Endothelial cell of umbilical vein (primary cell): ENCODE measurements at regions not wholly inside any gene's neighbourhood (a gene's known extent, or its start where the extent isn't known, plus 50 kb on each side); places are given as distances from the start of the nearest gene placed in this dataset.

Experiments
- BruUV-seq: library from RNA; stranded (reverse); fragments of 400-500 nt; replicated peaks from 2 replicates; lab custom pipeline; 2021; lab: Mats Ljungman, UMichigan
- CTCF ChIA-PET: fragments of 300-600, 350-600 bp; sonication (Branson Sonifier 250); formaldehyde crosslinking; loops from one replicate; lab custom pipeline; 2021; ENCODE audit warnings: antibody characterized with exemption, inconsistent platforms; lab: Charles Lee
- POLR2A ChIA-PET: fragments of 300-600, 350-600 bp; sonication (Branson Sonifier 250); formaldehyde crosslinking; loops from one replicate; lab custom pipeline; 2021; ENCODE audit warnings: antibody characterized with exemption, inconsistent platforms; lab: Charles Lee
- DNase-seq: peaks from one replicate; pipeline ENCODE4 v3.0.0-alpha.2; 2011; ENCODE audit warnings: low read depth, low spot score
- FAIRE-seq: peaks from 2 replicates; lab custom pipeline; 2011; peaks lifted over from hg19 to GRCh38; lab: Jason Lieb, UNC
- H2AFZ ChIP-seq: 2 replicates; pipeline ENCODE4 v1.6.0; 2012; ENCODE audit warnings: low read depth, low read length, control low read depth, inconsistent platforms
- H3K27ac ChIP-seq: 2 replicates; pipeline ENCODE4 v1.5.1; 2011; ENCODE audit warnings: low read depth, mild to moderate bottlenecking, control low read depth, low read length, moderate library complexity; ENCODE audit not compliant: insufficient read depth
- H3K27me3 ChIP-seq, 2 experiments: 2 replicates each; pipeline versions ENCODE4 v1.6.0 to v1.6.1; 2011; ENCODE audit warnings: low read length in 2 of 2, mixed read lengths in 1 of 2; ENCODE audit not compliant: control insufficient read depth in 2 of 2, insufficient read depth in 2 of 2
- H3K36me3 ChIP-seq, 2 experiments: 2 replicates in 1 of 2; 3 replicates in 1 of 2; pipeline ENCODE4 v1.5.1; 2011; ENCODE audit warnings: low read length in 2 of 2, mild to moderate bottlenecking in 1 of 2, moderate library complexity in 1 of 2; ENCODE audit not compliant: control insufficient read depth in 2 of 2, insufficient read depth in 2 of 2; ENCODE audit errors: extremely low read depth in 1 of 2
- H3K4me1 ChIP-seq: 3 replicates; pipeline ENCODE4 v1.5.1; 2011; ENCODE audit warnings: mild to moderate bottlenecking, low read length; ENCODE audit not compliant: control insufficient read depth, insufficient read depth; ENCODE audit errors: extremely low read depth
- H3K4me2 ChIP-seq: 2 replicates; pipeline ENCODE4 v1.6.1; 2011; ENCODE audit warnings: low read length, control low read depth, mixed read lengths; ENCODE audit not compliant: insufficient read depth
- H3K4me3 ChIP-seq, 3 experiments: fragments of 200-600 bp in 1 of 3; sonication (generic), shearing (Covaris generic) in 1 of 3; replicated peaks in 1 of 3; 2 replicates each; pipeline ENCODE4 v1.5.1; 2011 to 2016; ENCODE audit warnings: control low read depth in 3 of 3, low read length in 3 of 3, mild to moderate bottlenecking in 2 of 3, inconsistent platforms in 1 of 3, low read depth in 1 of 3, moderate library complexity in 1 of 3; ENCODE audit not compliant: insufficient read depth in 1 of 3
- H3K79me2 ChIP-seq: 2 replicates; pipeline ENCODE4 v1.6.0; 2012; ENCODE audit warnings: low read length, inconsistent platforms; ENCODE audit not compliant: control insufficient read depth, insufficient read depth
- H3K9ac ChIP-seq: replicated peaks from 2 replicates; pipeline ENCODE3; 2011; ENCODE audit warnings: low read length, control low read depth; ENCODE audit not compliant: insufficient read depth; ENCODE audit errors: extremely low read depth
- H3K9me1 ChIP-seq: replicated peaks from 3 replicates; pipeline ENCODE4 v1.6.0; 2011; ENCODE audit warnings: mild to moderate bottlenecking, low read length; ENCODE audit not compliant: control insufficient read depth, insufficient read depth; ENCODE audit errors: extremely low read depth
- H3K9me3 ChIP-seq: replicated peaks from 2 replicates; pipeline ENCODE4 v1.5.1; 2012; ENCODE audit warnings: low read length, inconsistent platforms; ENCODE audit not compliant: control insufficient read depth, insufficient read depth
- H4K20me1 ChIP-seq: replicated peaks from 2 replicates; pipeline ENCODE3; 2011; ENCODE audit warnings: mild to moderate bottlenecking, low read length; ENCODE audit not compliant: control insufficient read depth, insufficient read depth; ENCODE audit errors: extremely low read depth
- CTCF ChIP-seq, 2 donors: IDR thresholded peaks; 1 replicate in 1 of 2; 2 replicates in 1 of 2; pipeline ENCODE4 v1.5.1; 2011; ENCODE audit warnings: low read length in 2 of 2, mild to moderate bottlenecking in 2 of 2, moderate library complexity in 2 of 2, control low read depth in 1 of 2, inconsistent platforms in 1 of 2, low read depth in 1 of 2; ENCODE audit not compliant: insufficient read depth in 1 of 2; ENCODE audit errors: extremely low read depth in 1 of 2
- EZH2 ChIP-seq: IDR thresholded peaks from 2 replicates; pipeline ENCODE4 v1.6.1; 2012; ENCODE audit warnings: borderline replicate concordance, low read depth, mild to moderate bottlenecking, moderate library complexity, low read length, inconsistent platforms; ENCODE audit not compliant: severe bottlenecking
- FOS ChIP-seq: IDR thresholded peaks from 2 replicates; pipeline ENCODE4 v1.6.1; 2011; ENCODE audit warnings: mild to moderate bottlenecking, low read length, moderate library complexity, borderline replicate concordance; ENCODE audit not compliant: insufficient read depth
- GATA2 ChIP-seq: IDR thresholded peaks from 2 replicates; pipeline ENCODE4 v1.7.0; 2011; ENCODE audit warnings: low read depth, mild to moderate bottlenecking, moderate library complexity, mixed read lengths, low read length; ENCODE audit not compliant: insufficient read length, insufficient read depth
- JUN ChIP-seq: IDR thresholded peaks from 2 replicates; pipeline ENCODE4 v1.6.1; 2011; ENCODE audit warnings: borderline replicate concordance, low read depth; ENCODE audit not compliant: insufficient read length, insufficient read depth
- MAX ChIP-seq: IDR thresholded peaks from 2 replicates; pipeline ENCODE4 v1.6.1; 2011; ENCODE audit not compliant: insufficient read depth, insufficient read length
- MYC ChIP-seq: IDR thresholded peaks from one replicate; pipeline ENCODE4 v1.6.1; 2011; ENCODE audit warnings: mild to moderate bottlenecking, low read depth, low read length
- POLR2A ChIP-seq: IDR thresholded peaks from 2 replicates; pipeline ENCODE4 v1.6.1; 2012; ENCODE audit warnings: low read depth, mild to moderate bottlenecking, control low read depth, low read length
- POLR2AphosphoS5 ChIP-seq: IDR thresholded peaks from 2 replicates; pipeline ENCODE4 v1.6.1; 2012; ENCODE audit warnings: low read depth, mild to moderate bottlenecking, control low read depth, low read length, moderate library complexity; ENCODE audit not compliant: insufficient read depth
- dilution Hi-C: fragments of 300-500 bp; cut with MboI; formaldehyde crosslinking; loops from one replicate; pipeline ENCODE4 v1.15.0; 2019; ENCODE audit warnings: low sequenced_read_pairs; ENCODE audit not compliant: extremely low pct_ligation_motif_present
- intact Hi-C: fragments of 100-400 bp; cut with micrococcal nuclease; formaldehyde crosslinking; loops from one replicate; pipeline ENCODE4 v1.10.0; 2022

GRCh38 chr15:77748078-77749064 lies 115.7 kb upstream of the LINGO1 start:
- dilution Hi-C loops (no loop called here), intact Hi-C loops (no loop called here)
- no peak overlapping the region for H3K27ac ChIP-seq
- no peak for DNase-seq
- H3K4me1 ChIP-seq = no peaks in the 10 kb centered on the region
- FAIRE-seq = no peak
- H3K36me3 ChIP-seq = no peaks in the 10 kb centered on the region
- no peak overlapping the region for H3K9ac ChIP-seq
- H3K4me3 ChIP-seq = no peak overlapping the region
- ChIA-PET CTCF (interaction anchor here (0.7 kb wide), 2 partner anchors 9 to 11 kb away, joined by 3 read pairs; no protein-coding TSS in a partner anchor), POLR2A (interaction anchor here (0.6 kb wide), 1 partner anchor 28 kb away, joined by 3 read pairs; no protein-coding TSS in a partner anchor)
- H2AFZ ChIP-seq = no peak overlapping the region
- H3K4me2 ChIP-seq = no peak overlapping the region
- no peaks in the 10 kb centered on the region for H3K9me1 ChIP-seq
- TF ChIP-seq EZH2 (no peak), POLR2A (no peak), MYC (no peak), MAX (no peak), CTCF (IDR thresholded peaks at IDR 0.05; ENCODE audit: extremely low read depth in 1 of 2, insufficient read depth in 1 of 2, low read depth in 1 of 2, low read length in 2 of 2) (no peak), GATA2 (no peak), FOS (no peak), POLR2AphosphoS5 (no peak), JUN (no peak)
- H3K79me2 ChIP-seq = no peaks in the 10 kb centered on the region
- H4K20me1 ChIP-seq = no peaks in the 10 kb centered on the region
- no peaks in the 10 kb centered on the region for H3K27me3 ChIP-seq
- H3K9me3 ChIP-seq = no peaks in the 10 kb centered on the region
- BruUV-seq = no TSS peak
